HG03139 (cell line): ENCODE measurements at regions not wholly inside any gene's neighbourhood (a gene's known extent, or its start where the extent isn't known, plus 50 kb on each side); places are given as distances from the start of the nearest gene placed in this dataset.
A peak's percentile ranks its signal among the peaks of the same experiment; 100 is the strongest.

ENCODE experiments used
- ATAC-seq: cut with Tn5 transposase; IDR thresholded peaks from one replicate; pipeline ENCODE4 v1.9.1; 2021; ENCODE audit not compliant: unreplicated experiment

GRCh38 chr12:66066137-66066928, 64.2 kb downstream of the LLPH start:
- ATAC-seq, result peak; percentile 85

- ATAC-seq, result no peak
These were observed 64.9 kb downstream of the LLPH start for GRCh38 chr12:66065641-66066136.

- no peak for ATAC-seq
These were observed 65.4 kb downstream of the LLPH start for GRCh38 chr12:66065150-66065549.

GRCh38 chr12:66063916-66064315, 66.6 kb downstream of the LLPH start:
- ATAC-seq, result no peak

- no peak for ATAC-seq
These were observed 68.3 kb downstream of the LLPH start for GRCh38 chr12:66062290-66062625.

GRCh38 chr12:66061557-66062289, 68.8 kb downstream of the LLPH start:
- no peak for ATAC-seq

GRCh38 chr12:66061076-66061475, 69.5 kb downstream of the LLPH start:
- no peak for ATAC-seq

GRCh38 chr12:66060163-66060907, 70.2 kb downstream of the LLPH start:
- ATAC-seq, result no peak

GRCh38 chr12:66059666-66060065, 70.9 kb downstream of the LLPH start:
- no peak for ATAC-seq

- ATAC-seq, result no peak
These were observed 72.0 kb downstream of the LLPH start for GRCh38 chr12:66058554-66058953.

GRCh38 chr12:66055837-66056319, 74.7 kb downstream of the LLPH start:
- ATAC-seq, result peak; percentile 68

GRCh38 chr12:66052988-66053615, 77.4 kb downstream of the LLPH start:
- no peak for ATAC-seq

GRCh38 chr12:66051361-66051760, 79.2 kb downstream of the LLPH start:
- ATAC-seq, result no peak

GRCh38 chr12:66050610-66051009, 79.9 kb downstream of the LLPH start:
- ATAC-seq, result no peak

GRCh38 chr12:66050283-66050576, 80.3 kb downstream of the LLPH start:
- no peak for ATAC-seq

- no peak for ATAC-seq
These were observed 80.8 kb downstream of the LLPH start for GRCh38 chr12:66049538-66050282.

GRCh38 chr12:66048835-66049537, 81.6 kb downstream of the LLPH start:
- no peak for ATAC-seq

GRCh38 chr12:66048218-66048834, 82.2 kb downstream of the LLPH start:
- ATAC-seq, result no peak

- peak; percentile 82 for ATAC-seq
These were observed 83.0 kb downstream of the LLPH start for GRCh38 chr12:66047411-66048021.
